Spleen (tissue), 7 donors: ENCODE measurements at regions not wholly inside any gene's neighbourhood (a gene's known extent, or its start where the extent isn't known, plus 50 kb on each side); places are given as distances from the start of the nearest gene placed in this dataset.

Experiments used
- POLR2A ChIP-seq, 3 donors: fragments of 450-650 bp; IDR thresholded peaks; one replicate each; pipeline ENCODE4 v1.5.1; 2017; ENCODE audit warnings: antibody characterized with exemption in 3 of 3, mild to moderate bottlenecking in 1 of 3
- POLR2AphosphoS5 ChIP-seq, 3 donors: sonication (generic); formaldehyde crosslinking; IDR thresholded peaks; one replicate each; pipeline ENCODE4 v1.5.1; 2017; ENCODE audit warnings: antibody characterized with exemption in 3 of 3
- TF ChIP-seq, protein P1 (sequence below), 11 experiments: fragments of 200-600 bp in 7 of 11; fragments of 450-650 bp in 4 of 11; sonication (generic) in 4 of 11; IDR thresholded peaks in 8 of 11; conservative IDR thresholded peaks in 3 of 11; 1 replicate in 7 of 11; 2 replicates in 4 of 11; pipeline versions ENCODE4 v1.4.0 to v1.8.0; 2016 to 2021; ENCODE audit warnings: antibody characterized with exemption in 11 of 11, inconsistent platforms in 4 of 11, mild to moderate bottlenecking in 1 of 11
- donor health status: DM: no; HTN: no; CAD: no; lungs with moderate emphysema.
- donor health status: DM: no; HTN: no; CAD: no.
- donor health status: DM: no; HTN: no; CAD: no.

DNA sequence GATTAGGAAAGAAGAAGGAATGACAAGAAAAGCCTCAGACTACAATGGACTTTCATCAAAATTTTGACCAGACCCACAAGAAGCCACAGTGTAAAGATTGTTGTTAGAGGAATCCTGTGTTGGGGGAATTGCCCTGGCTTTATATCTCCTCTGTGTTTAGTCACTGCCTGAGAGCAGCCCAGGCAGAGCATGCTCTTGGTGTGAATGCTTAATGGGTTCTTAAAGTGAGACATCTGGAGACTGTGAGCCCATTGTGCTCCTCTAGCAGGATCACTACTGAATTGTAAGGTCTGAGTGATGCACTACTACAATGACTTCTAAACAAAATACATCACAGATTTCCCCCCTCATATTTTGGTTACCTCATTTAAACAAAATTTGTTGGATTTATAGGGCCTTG lies 1860.5 kb upstream of the ADGRL3 start:
- TF ChIP-seq, protein P1, sequence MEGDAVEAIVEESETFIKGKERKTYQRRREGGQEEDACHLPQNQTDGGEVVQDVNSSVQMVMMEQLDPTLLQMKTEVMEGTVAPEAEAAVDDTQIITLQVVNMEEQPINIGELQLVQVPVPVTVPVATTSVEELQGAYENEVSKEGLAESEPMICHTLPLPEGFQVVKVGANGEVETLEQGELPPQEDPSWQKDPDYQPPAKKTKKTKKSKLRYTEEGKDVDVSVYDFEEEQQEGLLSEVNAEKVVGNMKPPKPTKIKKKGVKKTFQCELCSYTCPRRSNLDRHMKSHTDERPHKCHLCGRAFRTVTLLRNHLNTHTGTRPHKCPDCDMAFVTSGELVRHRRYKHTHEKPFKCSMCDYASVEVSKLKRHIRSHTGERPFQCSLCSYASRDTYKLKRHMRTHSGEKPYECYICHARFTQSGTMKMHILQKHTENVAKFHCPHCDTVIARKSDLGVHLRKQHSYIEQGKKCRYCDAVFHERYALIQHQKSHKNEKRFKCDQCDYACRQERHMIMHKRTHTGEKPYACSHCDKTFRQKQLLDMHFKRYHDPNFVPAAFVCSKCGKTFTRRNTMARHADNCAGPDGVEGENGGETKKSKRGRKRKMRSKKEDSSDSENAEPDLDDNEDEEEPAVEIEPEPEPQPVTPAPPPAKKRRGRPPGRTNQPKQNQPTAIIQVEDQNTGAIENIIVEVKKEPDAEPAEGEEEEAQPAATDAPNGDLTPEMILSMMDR (IDR thresholded peaks at IDR 0.05 in 8 of 11, conservative IDR thresholded peaks at IDR 0.05 in 3 of 11): no peak
- TF ChIP-seq POLR2A (IDR thresholded peaks at IDR 0.05): no peak
- TF ChIP-seq POLR2AphosphoS5 (IDR thresholded peaks at IDR 0.05): no peak
